ENCODE measurements at regions not wholly inside any gene's neighbourhood (a gene's known extent, or its start where the extent isn't known, plus 50 kb on each side); places are given as distances from the start of the nearest gene placed in this dataset.

GRCh38 chr14:82492157-82492556 lies 958.5 kb upstream of the SEL1L start:
- TF ChIP-seq CTCF (IDR thresholded peaks at IDR 0.05) (no peak), POLR2A (IDR thresholded peaks at IDR 0.05) (no peak)
